ENCODE measurements at regions not wholly inside any gene's neighbourhood (a gene's known extent, or its start where the extent isn't known, plus 50 kb on each side); places are given as distances from the start of the nearest gene placed in this dataset.

GRCh38 chr18:41524674-41525470 lies 430.2 kb upstream of the PIK3C3 start:
- no peaks in the 10 kb centered on the region for H3K4me1 ChIP-seq
- H2AFZ ChIP-seq (replicated peaks): no peak overlapping the region
- Mint-ChIP-seq H3K4me3 (no peak overlapping the region), H3K9me3 (no peaks in the 10 kb centered on the region), H3K36me3 (no peaks in the 10 kb centered on the region), H3K27ac (no peak overlapping the region), H3K4me1 (no peaks in the 10 kb centered on the region), H3K27me3 (ENCODE audit: insufficient read depth, low read depth) (no peaks in the 10 kb centered on the region)
- TF ChIP-seq EZH2phosphoT487 (IDR thresholded peaks at IDR 0.05): no peak
- TF ChIP-seq EZH2 (IDR thresholded peaks at IDR 0.05): no peak
- TF ChIP-seq CTCF (IDR thresholded peaks at IDR 0.05): no peak
- no peak overlapping the region for H3K4me3 ChIP-seq
- H4K20me1 ChIP-seq (ENCODE audit: low read depth): no peaks in the 10 kb centered on the region
- H3K36me3 ChIP-seq: no peaks in the 10 kb centered on the region
- no peaks in the 10 kb centered on the region for H3K27me3 ChIP-seq
- H3K9me3 ChIP-seq (ENCODE audit: low read depth): no peaks in the 10 kb centered on the region
- no peak overlapping the region for H3K9ac ChIP-seq
- H3K27ac ChIP-seq: no peak overlapping the region
- H3K4me2 ChIP-seq: no peak overlapping the region
- no peak for DNase-seq (ENCODE audit: low spot score)
- H3F3A ChIP-seq (ENCODE audit: low read depth): no peaks in the 10 kb centered on the region
- no peaks in the 10 kb centered on the region for H3K79me2 ChIP-seq (ENCODE audit: low read depth)

DNA sequence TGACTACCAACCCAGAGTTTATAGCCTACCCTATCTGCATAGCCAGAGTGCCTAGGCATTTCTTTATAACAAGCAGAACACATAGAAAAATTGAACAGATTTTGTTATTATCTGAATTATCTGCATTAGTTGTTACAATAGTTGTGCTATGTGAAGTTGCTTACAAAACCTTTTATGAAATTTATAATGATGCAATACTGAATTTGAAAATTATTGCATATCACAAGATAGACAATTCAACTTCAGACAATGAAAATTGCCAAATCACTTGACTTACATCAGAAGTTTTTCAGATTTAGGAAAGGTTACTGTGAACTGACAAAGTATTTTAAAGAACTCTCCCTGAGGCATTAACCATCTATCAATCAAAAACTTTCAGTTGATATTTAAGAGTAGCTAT lies 437.9 kb upstream of the PIK3C3 start:
- TF ChIP-seq EZH2phosphoT487 (IDR thresholded peaks at IDR 0.05): no peak
- no peak for TF ChIP-seq EZH2 (IDR thresholded peaks at IDR 0.05)
- TF ChIP-seq CTCF (IDR thresholded peaks at IDR 0.05): no peak
- H3K4me2 ChIP-seq: no peak overlapping the region

DNA sequence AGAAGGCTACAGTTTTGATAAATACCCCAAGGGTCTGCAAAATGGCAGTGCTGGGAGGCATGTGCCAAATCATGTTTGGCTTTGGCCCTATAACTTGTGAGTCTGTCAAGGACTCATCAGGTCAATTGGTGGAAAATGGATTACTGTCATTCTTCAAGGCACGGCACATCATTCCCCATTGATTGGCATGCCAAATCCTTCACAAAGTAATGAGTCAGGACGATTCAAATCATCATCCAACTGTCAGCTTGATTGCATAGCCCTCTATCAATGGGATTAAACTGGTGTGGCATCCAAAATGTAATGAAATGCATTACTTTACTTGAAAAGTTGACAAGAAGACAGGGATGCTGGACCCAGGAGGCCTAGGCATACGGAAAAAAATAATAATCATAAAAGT lies 441.6 kb upstream of the PIK3C3 start:
- no peak overlapping the region for H3K9ac ChIP-seq
- no peak overlapping the region for H3K4me3 ChIP-seq
- no peaks in the 10 kb centered on the region for H3K4me1 ChIP-seq
- H3K27ac ChIP-seq: no peak overlapping the region
- H3K27ac Mint-ChIP-seq: no peak overlapping the region
- DNase-seq (ENCODE audit: low spot score): no peak
- H3K9me3 Mint-ChIP-seq: no peaks in the 10 kb centered on the region
- H3K36me3 ChIP-seq: no peaks in the 10 kb centered on the region
- H3K79me2 ChIP-seq (ENCODE audit: low read depth): no peaks in the 10 kb centered on the region
- no peak for TF ChIP-seq CTCF (IDR thresholded peaks at IDR 0.05)
- no peak for TF ChIP-seq EZH2phosphoT487 (IDR thresholded peaks at IDR 0.05)
- TF ChIP-seq EZH2 (IDR thresholded peaks at IDR 0.05): no peak
- H4K20me1 ChIP-seq (ENCODE audit: low read depth): no peaks in the 10 kb centered on the region
- H3F3A ChIP-seq (ENCODE audit: low read depth): no peaks in the 10 kb centered on the region
- no peaks in the 10 kb centered on the region for H3K9me3 ChIP-seq (ENCODE audit: low read depth)
- H3K4me3 Mint-ChIP-seq: no peak overlapping the region
- no peak overlapping the region for H2AFZ ChIP-seq (replicated peaks)
- no peaks in the 10 kb centered on the region for H3K4me1 Mint-ChIP-seq
- no peaks in the 10 kb centered on the region for H3K27me3 Mint-ChIP-seq (ENCODE audit: insufficient read depth, low read depth)
- no peaks in the 10 kb centered on the region for H3K36me3 Mint-ChIP-seq
- H3K27me3 ChIP-seq: no peaks in the 10 kb centered on the region
- no peak overlapping the region for H3K4me2 ChIP-seq

More for the DNA sequence above, 437.9 kb upstream of the PIK3C3 start:
- Mint-ChIP-seq H3K4me3 (no peak overlapping the region), H3K4me1 (no peaks in the 10 kb centered on the region), H3K9me3 (no peaks in the 10 kb centered on the region), H3K27me3 (ENCODE audit: insufficient read depth, low read depth) (no peaks in the 10 kb centered on the region), H3K36me3 (no peaks in the 10 kb centered on the region), H3K27ac (no peak overlapping the region)
- no peaks in the 10 kb centered on the region for H3K9me3 ChIP-seq (ENCODE audit: low read depth)
- H3F3A ChIP-seq (ENCODE audit: low read depth): no peaks in the 10 kb centered on the region
- H3K27me3 ChIP-seq: no peaks in the 10 kb centered on the region
- no peaks in the 10 kb centered on the region for H4K20me1 ChIP-seq (ENCODE audit: low read depth)
- H2AFZ ChIP-seq (replicated peaks): no peak overlapping the region
- no peak overlapping the region for H3K27ac ChIP-seq
- no peaks in the 10 kb centered on the region for H3K36me3 ChIP-seq
- no peaks in the 10 kb centered on the region for H3K4me1 ChIP-seq
- H3K4me3 ChIP-seq: no peak overlapping the region
- no peak overlapping the region for H3K9ac ChIP-seq
- no peaks in the 10 kb centered on the region for H3K79me2 ChIP-seq (ENCODE audit: low read depth)
- no peak for DNase-seq (ENCODE audit: low spot score)
